HG02885 (cell line): ENCODE measurements at regions not wholly inside any gene's neighbourhood (a gene's known extent, or its start where the extent isn't known, plus 50 kb on each side); places are given as distances from the start of the nearest gene placed in this dataset.

Experiments used
- ATAC-seq: cut with Tn5 transposase; IDR thresholded peaks from one replicate; pipeline ENCODE4 v1.9.1; 2021; ENCODE audit warnings: mild to moderate bottlenecking; ENCODE audit not compliant: unreplicated experiment, poor library complexity

DNA sequence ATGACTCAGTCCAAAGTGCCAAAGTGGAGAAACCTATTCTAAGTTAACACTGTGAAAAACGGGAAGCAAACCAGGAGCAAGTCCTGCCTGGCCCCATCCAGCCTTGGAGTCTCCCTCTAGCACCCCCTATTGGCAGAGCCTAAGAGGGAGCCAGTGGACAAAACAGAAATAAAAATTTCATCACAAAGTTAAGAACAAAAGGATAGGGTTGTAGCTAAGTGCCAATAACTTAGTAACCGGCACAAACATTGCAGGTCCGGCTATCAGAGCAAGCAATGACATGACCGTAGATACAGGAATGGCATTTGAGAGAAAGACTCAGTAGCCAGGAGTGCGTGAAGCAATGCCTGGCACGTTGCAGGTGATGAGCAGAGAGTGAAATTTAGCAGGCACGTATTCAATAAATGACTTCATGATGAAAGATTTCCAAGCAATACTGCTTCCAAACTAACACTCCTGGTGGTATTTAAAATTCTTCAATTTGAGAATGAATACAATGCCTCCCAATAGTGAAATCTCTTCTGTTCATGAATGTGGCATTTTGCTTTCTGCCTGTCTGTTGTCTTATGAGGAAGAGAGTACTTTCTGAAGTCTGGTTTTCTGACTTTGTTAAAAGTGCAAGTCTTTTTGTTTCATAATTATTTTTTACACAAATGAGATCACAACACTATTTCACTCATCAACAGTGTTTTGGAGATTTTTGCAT is 391.0 kb downstream of the OMA1 start:
- no peak for ATAC-seq

DNA sequence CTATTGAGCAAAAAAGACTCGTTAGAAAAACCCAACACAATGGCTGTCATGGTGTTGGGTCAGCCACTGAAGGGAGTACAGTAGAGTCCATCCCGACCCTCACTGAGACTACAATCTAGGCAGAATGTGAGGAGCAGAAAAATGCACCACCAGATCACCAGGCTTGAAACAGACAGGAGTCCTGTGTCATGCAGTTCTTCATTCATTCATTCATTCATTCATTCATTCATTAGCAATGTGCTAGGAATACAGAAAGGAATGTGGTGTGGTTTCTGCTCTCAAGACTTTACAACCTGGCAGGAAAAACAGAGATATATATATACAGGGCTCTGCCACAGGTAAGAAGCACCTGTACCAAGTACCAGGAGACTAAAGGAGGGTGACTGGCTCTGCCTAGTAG is 392.3 kb downstream of the OMA1 start:
- no peak for ATAC-seq

DNA sequence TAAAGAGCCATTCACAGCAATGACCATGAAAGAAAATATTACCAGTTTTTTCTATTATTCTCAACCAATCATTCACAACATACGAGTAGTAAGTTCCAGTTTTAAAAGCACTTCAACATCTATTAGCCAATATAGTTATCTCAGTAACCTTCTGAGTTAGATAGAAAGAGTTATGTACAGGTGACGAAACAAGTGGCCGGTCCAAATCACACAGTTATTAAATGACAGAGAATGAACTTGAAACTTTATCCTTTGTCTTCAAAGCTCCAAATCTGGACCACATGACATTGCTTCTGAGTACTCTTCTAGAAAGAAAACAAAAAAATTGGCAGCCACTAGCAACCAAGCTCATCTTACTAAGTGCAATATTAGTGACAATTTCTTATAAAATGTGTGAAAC is 393.8 kb downstream of the OMA1 start:
- ATAC-seq, result no peak

DNA sequence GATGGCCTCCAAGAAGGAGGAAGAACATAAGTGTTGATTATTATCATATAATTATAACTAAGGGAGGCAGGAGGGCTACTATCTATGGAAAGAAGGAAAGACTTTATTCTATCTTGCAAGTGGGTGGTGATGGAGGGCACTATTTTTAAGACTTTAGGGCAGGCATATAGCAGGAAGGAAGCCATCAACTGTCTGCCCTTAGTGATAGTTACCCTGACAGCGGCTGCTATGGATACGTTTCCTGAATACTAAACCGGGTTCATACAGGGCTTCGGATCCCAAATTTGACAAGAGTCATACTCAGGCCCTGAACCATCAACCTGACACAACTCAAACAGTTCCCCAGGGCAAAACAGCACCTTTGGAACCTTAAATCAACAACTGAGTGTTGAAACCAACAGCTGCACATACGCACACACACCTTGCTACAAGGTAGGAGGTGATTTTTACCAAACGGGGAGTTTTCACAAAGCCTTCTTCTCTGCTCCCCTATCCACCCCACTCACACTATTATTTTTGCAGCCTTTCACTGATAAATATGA is 397.2 kb downstream of the OMA1 start:
- no peak for ATAC-seq

DNA sequence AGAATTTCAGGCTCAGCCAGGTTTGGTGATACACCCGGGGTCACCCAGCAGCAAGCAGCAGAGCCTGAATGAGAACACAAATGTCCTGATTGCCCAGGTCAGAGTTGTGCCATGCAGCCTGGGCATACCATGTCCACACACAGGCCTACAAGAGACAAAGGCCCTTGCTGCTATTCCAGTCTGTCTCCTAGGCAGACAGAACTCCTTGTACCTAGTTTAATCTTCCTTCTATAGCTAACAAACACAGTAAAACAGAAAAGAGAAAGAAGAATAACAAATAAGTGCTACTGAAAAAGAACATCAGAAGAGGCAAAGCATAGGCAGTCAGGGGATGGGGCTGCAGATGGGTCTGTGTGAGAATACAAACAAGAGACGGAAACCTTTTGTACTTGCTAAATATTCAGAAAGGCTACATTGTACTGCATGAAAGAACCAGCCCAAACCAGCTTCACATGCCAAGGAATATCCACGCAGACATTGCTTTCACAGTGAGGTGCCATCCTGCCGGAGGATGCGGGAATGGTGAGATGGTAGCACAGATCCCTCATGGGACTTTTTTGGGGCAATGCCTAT is 401.7 kb downstream of the OMA1 start:
- ATAC-seq, result no peak

DNA sequence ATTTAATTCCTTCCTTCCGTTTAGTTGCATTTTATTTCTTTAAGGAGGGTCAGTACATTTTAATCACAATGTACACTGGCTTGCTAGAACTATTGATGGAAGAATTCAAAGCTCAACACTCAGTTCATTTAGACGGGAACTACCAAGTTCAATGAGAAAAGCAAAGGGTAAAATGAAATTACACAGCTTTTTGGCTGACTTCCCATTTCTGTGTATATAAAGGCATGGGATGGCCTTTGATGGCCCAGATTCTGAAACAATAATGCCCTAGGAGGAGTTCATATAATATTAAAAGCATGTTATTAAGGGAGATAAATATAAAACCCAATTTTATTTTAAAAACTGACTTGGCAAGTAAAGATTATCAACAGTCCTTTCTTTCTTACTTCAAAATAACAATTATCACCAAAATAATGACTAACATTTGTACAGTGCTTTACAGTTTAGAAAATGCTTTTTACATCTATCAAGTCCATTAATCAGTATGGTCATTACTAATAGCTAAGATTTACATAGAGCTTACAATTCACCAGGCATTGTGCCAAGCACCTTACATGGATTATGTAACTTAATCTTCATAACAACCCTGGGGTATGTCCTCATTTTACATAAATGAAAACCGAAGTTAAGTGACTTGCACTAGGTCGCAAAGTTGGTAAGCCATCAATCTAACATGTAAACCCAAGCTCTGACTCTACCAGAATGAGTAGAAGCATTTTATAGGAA is 402.4 kb downstream of the OMA1 start:
- no peak for ATAC-seq

DNA sequence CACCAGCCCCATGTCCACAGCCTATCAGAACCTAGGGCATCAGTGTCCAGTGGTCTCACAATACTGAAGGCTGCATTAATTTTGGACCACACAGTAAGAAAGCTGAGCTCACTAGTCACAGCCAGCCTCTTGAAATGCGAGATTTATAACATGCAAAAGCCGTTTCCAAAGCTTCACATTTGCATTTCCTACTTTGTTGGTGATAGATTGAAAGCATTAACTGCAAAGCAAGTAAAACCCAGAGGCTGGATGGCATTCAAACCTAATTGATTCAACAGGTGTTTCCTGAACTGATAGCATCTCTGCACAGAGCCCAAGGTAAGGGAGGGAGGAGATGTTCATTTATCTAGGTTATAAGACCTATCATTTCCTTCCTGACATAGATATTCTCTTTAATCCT is 410.1 kb downstream of the OMA1 start:
- no peak for ATAC-seq

DNA sequence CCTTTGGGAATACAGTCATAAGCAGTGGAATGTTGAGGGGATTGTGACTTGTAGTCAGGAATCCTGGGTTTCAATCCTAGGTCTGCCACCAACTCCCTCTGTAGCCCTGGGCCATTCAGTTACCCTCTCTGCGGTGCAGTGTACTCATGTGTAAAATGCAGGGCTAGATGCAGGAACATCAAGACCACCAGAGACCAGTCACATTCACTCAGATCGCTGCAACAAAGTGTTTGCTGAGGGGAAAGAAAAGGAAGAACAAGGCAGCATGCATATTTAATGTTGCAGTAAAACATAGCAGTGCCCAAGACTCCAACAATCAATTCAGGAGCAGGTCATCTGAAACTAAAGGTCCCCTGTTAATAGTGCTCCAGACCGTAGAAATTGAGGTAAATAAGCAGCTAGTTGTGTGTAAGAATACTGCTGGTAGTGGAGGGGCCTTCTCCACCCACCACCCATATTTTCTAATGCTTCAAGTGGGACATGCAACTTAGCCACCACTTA is 410.7 kb downstream of the OMA1 start:
- ATAC-seq, result no peak

DNA sequence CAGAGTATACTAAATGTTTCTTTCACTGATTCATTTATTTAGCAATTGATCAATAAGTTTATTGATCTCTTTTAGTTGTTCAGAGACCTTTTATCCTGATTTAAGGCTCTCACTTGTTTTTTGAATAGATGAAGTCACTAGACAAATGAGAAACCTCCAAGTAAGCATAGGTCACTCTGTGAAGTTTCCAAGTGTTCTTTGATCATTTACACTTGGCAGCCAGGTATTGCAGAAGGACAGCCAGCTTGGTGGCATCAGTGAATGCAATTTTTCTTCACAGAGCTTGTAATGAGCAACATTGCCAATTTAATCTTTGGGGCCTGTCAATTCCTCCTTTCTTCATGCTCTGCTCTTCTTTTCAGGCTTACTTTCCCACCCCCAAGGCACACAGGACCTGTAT is 413.0 kb downstream of the OMA1 start:
- ATAC-seq, result no peak

DNA sequence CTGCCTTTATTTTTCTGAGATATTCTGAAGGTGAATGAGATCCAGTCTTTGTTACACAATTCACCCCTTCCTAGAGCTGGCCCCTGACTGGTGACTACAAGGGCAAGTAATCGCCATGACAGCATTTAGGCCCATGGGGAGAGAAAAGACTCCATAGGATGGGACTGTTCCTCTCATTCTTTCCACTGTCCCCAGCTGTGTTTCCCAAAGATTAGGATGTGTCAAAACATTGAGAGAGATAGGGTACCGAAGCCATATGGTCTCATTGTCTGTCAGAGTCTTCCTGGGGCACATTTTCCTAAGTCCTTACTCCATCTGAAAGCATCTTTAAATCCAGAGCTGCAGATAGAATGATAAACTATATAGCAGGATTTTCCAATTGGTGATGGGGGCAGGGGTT is 423.5 kb downstream of the OMA1 start:
- no peak for ATAC-seq

DNA sequence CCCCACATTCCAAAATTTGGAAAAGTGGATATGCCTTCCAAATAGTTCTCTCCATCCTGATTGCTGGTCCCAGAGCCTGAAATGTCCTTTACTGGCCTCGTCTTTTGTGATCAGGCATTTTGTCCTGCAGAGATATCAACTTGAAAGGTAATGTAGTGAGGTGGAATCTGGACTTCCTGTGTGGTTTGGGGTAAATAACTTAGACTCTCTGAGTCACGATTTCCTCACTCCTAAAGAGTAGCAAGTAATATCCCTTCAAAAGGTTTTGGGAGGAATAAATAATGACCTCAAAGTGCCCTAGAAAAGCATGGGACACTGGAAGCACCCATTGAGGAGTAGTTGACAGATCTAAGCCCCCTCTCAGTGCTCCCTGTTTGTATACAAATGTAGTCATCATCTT is 426.6 kb downstream of the OMA1 start:
- ATAC-seq, result no peak

DNA sequence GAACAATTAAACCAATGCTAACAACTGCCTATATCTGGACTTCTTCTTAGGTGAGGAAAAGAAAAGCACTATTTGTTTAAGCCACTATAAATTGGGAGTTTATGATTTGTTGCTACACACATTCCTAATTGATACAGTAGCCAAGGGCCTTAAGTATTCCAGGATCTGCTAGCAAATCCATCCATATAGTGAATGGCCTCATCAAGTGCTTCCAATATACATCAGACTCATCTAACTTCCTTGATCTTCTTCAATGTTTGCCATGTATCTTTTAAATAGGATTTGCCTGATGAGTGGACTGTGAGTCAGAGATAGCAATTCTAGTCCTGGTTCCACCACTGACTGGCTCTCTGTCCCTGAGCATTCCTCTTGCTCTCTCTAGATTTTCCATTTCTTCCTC is 430.2 kb downstream of the OMA1 start:
- ATAC-seq, result no peak

DNA sequence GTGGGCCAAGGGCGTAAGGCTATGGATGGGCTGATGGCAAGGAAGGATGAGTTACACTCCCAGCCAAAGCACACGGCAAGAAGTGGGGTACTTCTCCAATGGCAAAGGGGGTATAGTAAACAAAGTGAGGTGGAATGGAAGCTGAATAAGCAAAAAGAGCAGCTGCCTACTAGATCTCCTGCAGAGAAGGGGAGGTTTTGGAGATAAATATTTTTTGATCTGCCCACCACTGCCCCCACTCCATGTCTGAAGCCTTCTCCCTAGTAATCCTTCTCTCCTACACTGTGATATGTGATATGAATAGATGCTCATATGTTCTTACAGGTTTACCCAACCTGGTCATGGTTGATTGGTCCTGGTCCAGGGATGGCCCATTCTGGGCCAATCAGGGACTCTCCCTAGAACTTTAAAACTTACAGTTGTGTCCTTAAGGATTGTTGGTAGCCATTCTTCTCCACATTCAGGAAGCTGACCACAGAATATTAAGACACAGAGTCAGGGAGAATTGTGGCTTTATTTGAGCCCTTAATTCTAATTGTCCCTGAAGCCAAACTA is 436.8 kb downstream of the OMA1 start:
- no peak for ATAC-seq

DNA sequence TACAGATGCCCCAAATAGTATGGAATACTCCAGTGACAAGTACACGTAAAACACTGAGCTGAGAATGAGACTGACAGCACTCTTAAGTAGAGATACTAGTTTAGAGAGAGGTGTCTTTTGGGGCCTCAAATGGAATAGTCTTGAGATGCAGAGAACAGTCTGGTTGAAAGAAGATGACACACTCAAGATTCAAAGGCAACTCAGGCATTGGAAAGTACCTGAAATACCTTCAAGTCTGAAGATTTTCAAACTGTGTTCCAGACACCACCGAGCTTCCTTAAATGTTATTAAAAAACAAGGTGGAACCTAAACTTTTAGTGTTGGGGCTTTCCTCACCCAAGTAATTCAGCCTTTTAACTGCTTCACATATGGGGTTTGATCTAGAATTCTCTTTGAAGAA is 437.7 kb downstream of the OMA1 start:
- ATAC-seq, result no peak

DNA sequence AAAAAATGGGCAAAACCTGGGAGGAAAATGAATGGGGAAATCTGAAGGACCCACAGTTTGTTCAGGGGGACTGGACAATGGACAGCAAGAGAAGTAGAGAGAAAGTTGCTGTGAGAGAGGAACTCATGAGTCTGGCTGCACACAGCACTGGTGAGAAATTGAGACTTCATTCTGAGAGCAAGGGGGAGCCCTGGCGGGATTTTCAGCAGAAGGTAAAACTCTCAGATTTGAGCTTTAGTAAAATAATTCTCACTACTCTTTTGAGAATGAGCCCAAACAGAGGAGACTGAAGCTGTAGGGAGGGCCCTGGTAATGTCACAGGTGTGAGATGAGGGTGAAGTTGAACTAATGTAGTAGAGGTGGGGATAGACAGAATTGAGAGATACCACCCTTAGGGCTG is 438.6 kb downstream of the OMA1 start:
- no peak for ATAC-seq

DNA sequence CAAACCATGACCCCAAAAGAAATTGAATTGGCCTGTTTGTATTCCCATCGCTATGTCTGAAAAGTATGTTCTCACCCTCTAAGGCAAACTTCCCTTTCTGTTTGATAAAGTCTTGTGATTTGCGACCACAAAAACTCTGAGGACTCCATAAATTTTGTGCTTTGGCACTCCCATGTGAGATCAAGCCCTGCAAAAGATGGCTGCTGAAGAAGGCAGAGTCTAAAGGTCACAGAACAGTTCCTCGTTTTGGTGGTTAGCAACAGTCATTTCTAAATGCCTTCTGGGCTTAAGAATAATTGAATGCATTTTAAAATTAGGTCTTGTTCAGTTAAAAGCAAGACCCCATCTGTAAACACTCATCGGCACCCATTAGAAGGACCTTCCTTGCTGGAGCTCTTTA is 441.6 kb downstream of the OMA1 start:
- ATAC-seq, result peak; percentile 65

DNA sequence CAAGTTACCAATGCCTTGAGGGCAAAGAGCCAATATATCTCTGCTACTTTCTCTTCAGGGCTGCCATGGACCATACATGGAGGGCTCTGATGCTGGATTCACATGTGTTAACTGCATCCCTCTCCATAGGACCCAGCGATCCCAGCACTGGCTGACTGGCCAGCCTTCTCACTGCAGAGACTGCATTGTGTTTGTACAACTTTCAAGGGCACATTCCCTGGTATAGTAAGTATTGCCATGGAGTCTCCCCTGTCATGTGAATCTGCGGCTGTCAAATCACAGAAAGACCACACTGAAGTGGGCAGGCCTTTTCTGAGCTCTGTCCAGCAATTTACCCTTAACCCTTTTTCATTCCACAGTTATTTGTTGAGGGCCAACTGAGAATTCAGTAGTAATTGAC is 449.8 kb downstream of the OMA1 start:
- ATAC-seq, result no peak

DNA sequence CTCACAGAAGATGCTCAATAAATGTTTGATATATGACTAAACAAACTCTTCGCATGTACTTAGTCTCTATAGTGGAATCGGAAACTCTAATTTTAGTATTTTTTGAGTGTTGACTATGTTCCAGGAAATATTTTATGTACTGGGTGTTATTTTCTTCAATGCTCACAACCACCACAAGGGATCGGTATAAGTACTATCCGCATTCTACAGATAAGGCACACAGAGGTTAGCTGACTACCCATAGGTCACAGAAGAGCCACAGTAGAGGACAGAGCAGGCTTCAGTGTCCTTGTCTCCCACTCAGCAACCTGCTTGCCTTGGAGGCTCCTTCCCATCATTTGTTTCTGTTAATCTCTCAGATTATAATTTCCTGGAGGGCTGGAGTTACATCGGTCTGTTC is 451.3 kb downstream of the OMA1 start:
- no peak for ATAC-seq

DNA sequence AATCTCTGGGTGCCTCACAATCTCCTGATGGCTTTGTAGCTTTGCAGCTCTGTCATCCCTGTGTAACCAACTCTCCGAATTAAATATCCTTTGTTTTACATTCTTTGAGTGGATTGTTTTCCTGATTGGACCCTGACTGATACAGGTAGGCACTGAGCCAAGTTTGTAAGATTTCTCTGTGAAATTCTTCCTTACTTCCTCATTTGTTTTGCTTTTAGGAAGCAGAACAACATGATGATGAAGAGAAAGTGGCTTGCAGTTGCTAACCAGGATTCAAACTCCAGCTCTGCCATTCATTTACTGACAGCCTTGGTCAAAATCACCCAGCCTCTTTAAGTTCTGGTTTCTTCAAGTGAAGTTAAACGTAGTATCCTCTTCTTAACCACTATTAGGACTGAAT is 452.3 kb downstream of the OMA1 start:
- ATAC-seq, result no peak

DNA sequence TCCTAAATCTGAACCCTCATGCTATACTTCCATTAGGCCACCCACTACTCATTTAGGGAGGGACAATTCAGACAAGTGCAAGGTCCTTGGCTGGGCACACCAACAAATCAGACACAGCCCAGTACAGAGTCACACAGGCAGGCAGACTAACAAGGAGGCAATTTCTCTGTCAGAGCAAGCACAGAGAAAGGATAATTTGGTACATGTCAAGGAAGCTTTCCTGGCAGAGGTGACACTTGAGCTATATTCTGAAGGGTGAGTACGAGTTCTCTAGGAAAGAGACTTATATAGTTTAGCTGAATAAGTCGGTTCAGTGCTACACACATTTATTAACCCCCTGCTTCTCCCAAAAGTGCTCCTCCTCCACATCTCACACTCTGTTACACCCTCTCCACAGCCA is 455.9 kb downstream of the OMA1 start:
- no peak for ATAC-seq

DNA sequence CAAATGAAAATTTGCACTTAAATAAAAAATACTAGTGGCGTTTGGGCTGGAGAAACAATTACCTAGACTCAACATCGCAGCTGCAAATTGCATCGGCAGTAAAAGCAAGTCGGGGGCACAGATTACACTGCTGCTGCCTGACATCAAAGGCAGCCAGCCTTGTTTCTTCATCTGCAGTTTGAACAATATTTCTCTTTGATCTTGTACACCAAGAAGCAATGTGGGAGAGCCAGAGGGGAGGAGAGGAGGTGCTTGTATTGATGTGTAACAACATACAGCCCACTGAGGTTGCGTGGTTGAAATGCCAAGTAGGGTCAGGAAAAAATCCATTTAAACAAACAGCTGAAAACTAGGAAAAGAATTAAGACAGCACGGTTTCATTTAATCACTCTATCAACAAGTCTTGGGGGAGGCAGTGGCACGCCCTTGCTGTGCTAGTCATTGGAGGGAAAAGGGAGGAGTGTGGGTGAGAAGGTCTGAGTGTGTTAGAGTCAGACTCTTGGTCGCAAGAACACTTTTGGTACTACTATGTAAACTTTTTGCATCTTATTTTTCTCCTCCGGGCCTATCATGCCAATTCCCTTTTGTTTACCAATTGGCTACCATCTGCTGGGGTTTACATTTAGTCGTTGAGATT is 456.5 kb downstream of the OMA1 start:
- ATAC-seq, result no peak
